ENCODE measurements at regions not wholly inside any gene's neighbourhood (a gene's known extent, or its start where the extent isn't known, plus 50 kb on each side); places are given as distances from the start of the nearest gene placed in this dataset.

DNA sequence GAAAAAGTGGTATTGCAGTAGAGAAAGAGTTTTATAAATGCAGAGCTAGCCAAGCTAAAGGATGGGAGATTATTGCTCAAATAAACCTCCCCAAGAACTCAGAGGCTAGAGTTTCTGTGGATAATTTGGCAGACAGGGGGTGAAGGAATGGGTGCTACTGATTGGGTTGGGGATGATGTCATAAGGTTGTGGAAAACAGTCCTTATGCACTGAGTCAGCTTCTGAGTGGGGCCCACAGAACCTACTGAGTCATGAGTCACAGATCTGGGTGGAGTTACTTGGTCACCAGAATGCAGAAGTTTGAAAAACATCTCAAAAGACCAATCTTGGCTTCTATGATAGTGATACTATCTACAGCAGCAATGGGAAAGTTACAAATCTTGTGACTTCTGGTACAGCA is 1146.7 kb downstream of the TYW1 start:
- Histone ChIP-seq H3K27me3 (ENCODE audit: control insufficient read depth in 5 of 5, insufficient read depth in 4 of 5, low read length in 5 of 5) (peaks cover 0 to 2% (median 0%) of the 10 kb centered on the region in 5 donors), H3K27ac (ENCODE audit: low read depth, low read length) (no peak overlapping the region), H3K4me1 (ENCODE audit: control insufficient read depth in 5 of 5, insufficient read depth in 5 of 5, low read length in 5 of 5) (peaks cover 0 to 4% (median 3%) of the 10 kb centered on the region in 5 donors), H3K9me3 (ENCODE audit: control insufficient read depth in 5 of 5, low read length in 5 of 5) (peaks cover 10 to 26% (median 19%) of the 10 kb centered on the region in 5 donors), H3K4me3 (ENCODE audit: low read depth in 1 of 5, low read length in 5 of 5) (no peak overlapping the region), H3K9ac (ENCODE audit: low read length in 5 of 5) (no peak overlapping the region), H3K36me3 (ENCODE audit: control insufficient read depth in 5 of 5, insufficient read depth in 5 of 5, low read length in 5 of 5) (no peaks in the 10 kb centered on the region)

DNA sequence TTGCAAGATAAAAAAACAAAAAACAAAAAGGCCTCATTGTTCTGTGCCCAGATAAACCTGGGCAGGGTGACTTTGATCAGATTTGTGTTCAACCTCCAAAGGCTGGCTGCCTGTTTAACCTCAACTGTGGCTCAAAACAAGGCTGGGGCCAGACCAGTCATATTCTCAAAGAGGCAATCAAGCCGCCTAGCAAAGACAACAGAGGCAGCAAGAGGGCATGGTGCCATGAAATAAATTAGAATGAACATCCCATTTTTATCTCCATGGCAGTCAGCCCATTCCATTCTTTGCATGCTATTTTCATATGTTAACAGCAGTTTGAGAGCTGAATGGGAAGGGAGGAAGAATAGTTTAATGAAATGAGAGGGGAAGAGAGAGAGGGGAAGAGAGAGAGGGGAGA is 1150.3 kb downstream of the TYW1 start:
- Histone ChIP-seq H3K4me1 (ENCODE audit: control insufficient read depth in 5 of 5, insufficient read depth in 5 of 5, low read length in 5 of 5) (no peaks in the 10 kb centered on the region), H3K9ac (ENCODE audit: low read length in 5 of 5) (no peak overlapping the region), H3K27ac (ENCODE audit: low read depth, low read length) (no peak overlapping the region), H3K9me3 (ENCODE audit: control insufficient read depth in 5 of 5, low read length in 5 of 5) (peaks cover 10 to 22% (median 16%) of the 10 kb centered on the region in 5 donors), H3K4me3 (ENCODE audit: low read depth in 1 of 5, low read length in 5 of 5) (no peak overlapping the region), H3K27me3 (ENCODE audit: control insufficient read depth in 5 of 5, insufficient read depth in 4 of 5, low read length in 5 of 5) (peaks cover 0 to 2% (median 0%) of the 10 kb centered on the region in 5 donors), H3K36me3 (ENCODE audit: control insufficient read depth in 5 of 5, insufficient read depth in 5 of 5, low read length in 5 of 5) (no peaks in the 10 kb centered on the region)

GRCh38 chr7:68147614-68148238 is 1151.1 kb downstream of the TYW1 start:
- Histone ChIP-seq H3K4me1 (ENCODE audit: control insufficient read depth in 5 of 5, insufficient read depth in 5 of 5, low read length in 5 of 5) (no peaks in the 10 kb centered on the region), H3K4me3 (ENCODE audit: low read depth in 1 of 5, low read length in 5 of 5) (no peak overlapping the region), H3K9ac (ENCODE audit: low read length in 5 of 5) (no peak overlapping the region), H3K36me3 (ENCODE audit: control insufficient read depth in 5 of 5, insufficient read depth in 5 of 5, low read length in 5 of 5) (no peaks in the 10 kb centered on the region), H3K27ac (ENCODE audit: low read depth, low read length) (no peak overlapping the region), H3K27me3 (ENCODE audit: control insufficient read depth in 5 of 5, insufficient read depth in 4 of 5, low read length in 5 of 5) (peaks cover 0 to 2% (median 0%) of the 10 kb centered on the region in 5 donors), H3K9me3 (ENCODE audit: control insufficient read depth in 5 of 5, low read length in 5 of 5) (peaks cover 10 to 18% (median 13%) of the 10 kb centered on the region in 5 donors)

GRCh38 chr7:68148440-68148839 is 1151.8 kb downstream of the TYW1 start:
- Histone ChIP-seq H3K9ac (ENCODE audit: low read length in 5 of 5) (no peak overlapping the region), H3K9me3 (ENCODE audit: control insufficient read depth in 5 of 5, low read length in 5 of 5) (peaks cover 4 to 12% (median 6%) of the 10 kb centered on the region in 5 donors), H3K36me3 (ENCODE audit: control insufficient read depth in 5 of 5, insufficient read depth in 5 of 5, low read length in 5 of 5) (no peaks in the 10 kb centered on the region), H3K4me3 (ENCODE audit: low read depth in 1 of 5, low read length in 5 of 5) (no peak overlapping the region), H3K27me3 (ENCODE audit: control insufficient read depth in 5 of 5, insufficient read depth in 4 of 5, low read length in 5 of 5) (peaks cover 0 to 2% (median 0%) of the 10 kb centered on the region in 5 donors), H3K27ac (ENCODE audit: low read depth, low read length) (no peak overlapping the region), H3K4me1 (ENCODE audit: control insufficient read depth in 5 of 5, insufficient read depth in 5 of 5, low read length in 5 of 5) (no peaks in the 10 kb centered on the region)

DNA sequence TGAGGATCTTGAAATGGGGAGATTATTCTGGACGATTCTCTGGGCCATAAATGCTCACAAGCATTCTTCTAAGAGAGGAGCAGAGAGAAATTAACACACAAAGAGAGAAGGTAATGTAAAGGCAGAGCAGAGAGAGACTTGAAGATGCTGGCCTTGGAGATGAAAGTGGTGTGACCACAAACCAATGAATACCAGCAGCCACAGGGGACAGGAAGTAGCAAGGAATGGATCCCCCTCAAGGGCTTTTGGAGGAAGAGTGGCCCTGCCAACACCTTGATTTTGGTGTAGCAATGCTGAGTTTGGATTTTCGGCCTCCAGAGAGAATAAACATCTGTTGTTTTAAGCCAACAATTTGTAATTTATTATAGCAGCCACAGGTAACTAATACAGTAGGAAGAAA is 1155.6 kb downstream of the TYW1 start:
- Histone ChIP-seq H3K4me3 (ENCODE audit: low read depth in 1 of 5, low read length in 5 of 5) (no peak overlapping the region), H3K9ac (ENCODE audit: low read length in 5 of 5) (no peak overlapping the region)

GRCh38 chr7:68155676-68156075 is 1159.0 kb downstream of the TYW1 start:
- Histone ChIP-seq H3K4me1 (ENCODE audit: control insufficient read depth in 5 of 5, insufficient read depth in 5 of 5, low read length in 5 of 5) (no peaks in the 10 kb centered on the region), H3K27ac (ENCODE audit: low read depth, low read length) (no peak overlapping the region), H3K36me3 (ENCODE audit: control insufficient read depth in 5 of 5, insufficient read depth in 5 of 5, low read length in 5 of 5) (no peaks in the 10 kb centered on the region), H3K9ac (ENCODE audit: low read length in 5 of 5) (no peak overlapping the region), H3K27me3 (ENCODE audit: control insufficient read depth in 5 of 5, insufficient read depth in 4 of 5, low read length in 5 of 5) (no peaks in the 10 kb centered on the region), H3K4me3 (ENCODE audit: low read depth in 1 of 5, low read length in 5 of 5) (no peak overlapping the region), H3K9me3 (ENCODE audit: control insufficient read depth in 5 of 5, low read length in 5 of 5) (peaks cover 0 to 9% (median 0%) of the 10 kb centered on the region in 5 donors)

More for the DNA sequence above, 1155.6 kb downstream of the TYW1 start:
- no peaks in the 10 kb centered on the region for H3K27me3 ChIP-seq (ENCODE audit: control insufficient read depth in 5 of 5, insufficient read depth in 4 of 5, low read length in 5 of 5)
- no peaks in the 10 kb centered on the region for H3K4me1 ChIP-seq (ENCODE audit: control insufficient read depth in 5 of 5, insufficient read depth in 5 of 5, low read length in 5 of 5)
- H3K9me3 ChIP-seq (ENCODE audit: control insufficient read depth in 5 of 5, low read length in 5 of 5) = peaks cover 0 to 9% (median 0%) of the 10 kb centered on the region in 5 donors
- no peaks in the 10 kb centered on the region for H3K36me3 ChIP-seq (ENCODE audit: control insufficient read depth in 5 of 5, insufficient read depth in 5 of 5, low read length in 5 of 5)
- H3K27ac ChIP-seq (ENCODE audit: low read depth, low read length) = no peak overlapping the region

GRCh38 chr7:68158686-68159295 is 1162.2 kb downstream of the TYW1 start:
- no peak overlapping the region for H3K4me3 ChIP-seq (ENCODE audit: low read depth in 1 of 5, low read length in 5 of 5)
- H3K27ac ChIP-seq (ENCODE audit: low read depth, low read length) = no peak overlapping the region
- no peak overlapping the region for H3K9ac ChIP-seq (ENCODE audit: low read length in 5 of 5)
- no peaks in the 10 kb centered on the region for H3K36me3 ChIP-seq (ENCODE audit: control insufficient read depth in 5 of 5, insufficient read depth in 5 of 5, low read length in 5 of 5)
- peaks cover 0 to 9% (median 0%) of the 10 kb centered on the region in 5 donors for H3K9me3 ChIP-seq (ENCODE audit: control insufficient read depth in 5 of 5, low read length in 5 of 5)
- no peaks in the 10 kb centered on the region for H3K4me1 ChIP-seq (ENCODE audit: control insufficient read depth in 5 of 5, insufficient read depth in 5 of 5, low read length in 5 of 5)
- no peaks in the 10 kb centered on the region for H3K27me3 ChIP-seq (ENCODE audit: control insufficient read depth in 5 of 5, insufficient read depth in 4 of 5, low read length in 5 of 5)

- Histone ChIP-seq H3K36me3 (ENCODE audit: control insufficient read depth in 5 of 5, insufficient read depth in 5 of 5, low read length in 5 of 5) (no peaks in the 10 kb centered on the region), H3K27ac (ENCODE audit: low read depth, low read length) (no peak overlapping the region), H3K9ac (ENCODE audit: low read length in 5 of 5) (no peak overlapping the region), H3K4me1 (ENCODE audit: control insufficient read depth in 5 of 5, insufficient read depth in 5 of 5, low read length in 5 of 5) (no peaks in the 10 kb centered on the region), H3K27me3 (ENCODE audit: control insufficient read depth in 5 of 5, insufficient read depth in 4 of 5, low read length in 5 of 5) (no peaks in the 10 kb centered on the region), H3K9me3 (ENCODE audit: control insufficient read depth in 5 of 5, low read length in 5 of 5) (no peaks in the 10 kb centered on the region), H3K4me3 (ENCODE audit: low read depth in 1 of 5, low read length in 5 of 5) (no peak overlapping the region)
Measured at GRCh38 chr7:68162712-68163111, 1166.1 kb downstream of the TYW1 start.

GRCh38 chr7:68166525-68166924 is 1169.9 kb downstream of the TYW1 start:
- H3K27ac ChIP-seq (ENCODE audit: low read depth, low read length) = no peak overlapping the region

DNA sequence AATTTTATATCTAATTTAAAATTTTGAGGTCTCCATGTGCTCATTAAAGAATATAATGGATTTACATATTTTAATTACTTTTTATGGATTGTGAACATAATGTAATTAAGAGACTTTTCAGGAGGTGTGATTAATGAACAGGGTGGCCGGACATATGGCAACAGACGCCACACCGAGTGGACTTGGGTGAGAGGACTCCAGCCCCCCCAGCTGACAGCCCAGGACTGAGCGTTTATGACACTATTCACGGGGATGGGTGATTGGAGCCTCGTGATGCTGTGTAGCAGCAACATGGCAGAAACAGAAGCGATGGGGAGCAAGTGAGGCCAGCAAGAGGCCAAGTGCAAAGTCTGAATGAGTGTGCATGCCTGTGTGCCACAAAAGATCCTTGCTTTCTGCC is 1176.9 kb downstream of the TYW1 start:
- no peaks in the 10 kb centered on the region for H3K4me1 ChIP-seq (ENCODE audit: control insufficient read depth in 5 of 5, insufficient read depth in 5 of 5, low read length in 5 of 5)

More at GRCh38 chr7:68166525-68166924, 1169.9 kb downstream of the TYW1 start:
- H3K4me3 ChIP-seq (ENCODE audit: low read depth in 1 of 5, low read length in 5 of 5) = no peak overlapping the region
- no peaks in the 10 kb centered on the region for H3K9me3 ChIP-seq (ENCODE audit: control insufficient read depth in 5 of 5, low read length in 5 of 5)
- no peaks in the 10 kb centered on the region for H3K36me3 ChIP-seq (ENCODE audit: control insufficient read depth in 5 of 5, insufficient read depth in 5 of 5, low read length in 5 of 5)
- H3K4me1 ChIP-seq (ENCODE audit: control insufficient read depth in 5 of 5, insufficient read depth in 5 of 5, low read length in 5 of 5) = no peaks in the 10 kb centered on the region
- no peak overlapping the region for H3K9ac ChIP-seq (ENCODE audit: low read length in 5 of 5)
- H3K27me3 ChIP-seq (ENCODE audit: control insufficient read depth in 5 of 5, insufficient read depth in 4 of 5, low read length in 5 of 5) = peaks cover 0 to 3% (median 0%) of the 10 kb centered on the region in 5 donors

More for the DNA sequence above, 1176.9 kb downstream of the TYW1 start:
- peaks cover 0 to 3% (median 0%) of the 10 kb centered on the region in 5 donors for H3K27me3 ChIP-seq (ENCODE audit: control insufficient read depth in 5 of 5, insufficient read depth in 4 of 5, low read length in 5 of 5)
- no peaks in the 10 kb centered on the region for H3K36me3 ChIP-seq (ENCODE audit: control insufficient read depth in 5 of 5, insufficient read depth in 5 of 5, low read length in 5 of 5)
- no peak overlapping the region for H3K27ac ChIP-seq (ENCODE audit: low read depth, low read length)
- H3K9ac ChIP-seq (ENCODE audit: low read length in 5 of 5) = no peak overlapping the region
- H3K9me3 ChIP-seq (ENCODE audit: control insufficient read depth in 5 of 5, low read length in 5 of 5) = no peaks in the 10 kb centered on the region
- H3K4me3 ChIP-seq (ENCODE audit: low read depth in 1 of 5, low read length in 5 of 5) = no peak overlapping the region
